ENCODE measurements at regions not wholly inside any gene's neighbourhood (a gene's known extent, or its start where the extent isn't known, plus 50 kb on each side); places are given as distances from the start of the nearest gene placed in this dataset.

DNA sequence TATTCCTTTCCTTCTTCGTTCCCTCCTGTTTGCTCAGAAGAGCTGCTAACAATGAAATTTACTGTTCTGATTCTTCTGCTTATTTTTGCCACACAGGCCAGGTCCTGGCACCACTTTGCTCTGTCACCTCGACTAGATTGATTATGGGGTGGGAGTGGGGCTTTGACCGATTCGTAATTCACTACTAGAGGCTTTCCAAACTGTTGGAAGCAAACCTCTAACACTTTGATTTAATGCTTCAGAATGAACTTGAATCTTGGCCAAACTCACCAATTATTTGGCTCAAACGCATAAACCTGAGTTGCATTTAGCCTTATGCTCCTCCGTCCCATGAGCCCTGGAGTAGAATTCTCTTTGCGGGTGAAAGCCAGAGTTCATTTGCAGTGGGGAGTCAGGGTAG lies 476.2 kb upstream of the FZD8 start:
- DNase-seq, result no peak

- DNase-seq, result no peak
These were observed 475.8 kb upstream of the FZD8 start for GRCh38 chr10:36117890-36118289.

DNA sequence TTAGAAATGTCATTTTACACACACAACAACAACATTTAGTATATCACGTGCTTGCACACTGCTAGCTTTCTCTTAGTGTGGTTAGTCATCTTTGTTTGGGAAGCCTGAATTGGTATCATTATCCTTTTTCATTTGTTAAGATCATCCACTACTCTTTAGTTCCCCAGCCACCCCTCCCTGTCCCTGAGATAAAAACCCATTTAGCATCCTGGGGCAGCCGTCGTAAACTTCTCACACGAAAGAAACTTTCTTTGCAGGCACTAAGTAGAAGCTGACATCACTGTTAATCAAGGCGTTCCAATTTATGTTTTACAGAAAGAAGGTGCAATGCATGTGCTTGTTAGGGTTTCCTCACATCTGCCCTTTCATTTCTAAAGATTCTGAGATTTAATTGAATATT lies 475.1 kb upstream of the FZD8 start:
- DNase-seq, result no peak

DNA sequence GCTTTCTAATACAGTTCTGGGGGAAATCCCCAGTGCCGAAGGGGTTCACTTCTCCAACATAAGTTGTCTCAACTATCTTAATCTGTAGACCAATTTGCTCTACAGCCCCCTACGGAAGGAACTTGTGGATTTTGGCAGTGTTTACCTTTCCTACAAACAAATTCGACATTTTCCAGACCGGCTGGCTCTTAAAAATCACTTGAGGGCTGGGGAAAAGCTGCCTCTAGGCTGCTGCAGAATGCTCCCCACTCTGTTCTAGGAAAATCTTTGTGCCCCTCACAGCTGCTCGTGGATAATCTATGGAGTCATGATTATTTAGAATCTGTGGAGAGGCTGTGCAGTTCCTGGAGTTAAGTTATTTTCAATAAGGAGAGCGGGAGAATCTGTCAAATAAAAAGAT lies 474.6 kb upstream of the FZD8 start:
- no peak for DNase-seq

- DNase-seq, result no peak
These were observed 473.9 kb upstream of the FZD8 start for GRCh38 chr10:36116040-36116439.

DNA sequence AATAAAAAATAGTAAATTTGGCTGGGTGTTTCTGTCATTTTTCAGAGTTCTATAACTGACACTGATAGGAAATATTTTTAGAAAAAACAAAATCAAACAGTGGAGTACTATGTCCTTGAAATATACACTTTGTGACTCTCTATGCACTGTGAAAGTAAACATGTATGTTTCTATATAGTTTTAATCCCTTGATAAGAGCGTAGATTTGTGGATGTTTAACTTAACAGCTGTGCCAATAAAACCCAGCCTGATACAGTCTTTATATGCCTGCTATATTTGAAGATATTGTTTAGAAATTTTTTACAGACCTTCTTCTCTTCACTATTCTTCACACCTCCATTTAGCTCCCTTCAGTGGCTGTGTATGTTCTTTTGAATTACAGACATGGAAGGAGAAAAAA lies 473.3 kb upstream of the FZD8 start:
- no peak for DNase-seq

- no peak for DNase-seq
These were observed 472.8 kb upstream of the FZD8 start for GRCh38 chr10:36114913-36115312.

- DNase-seq, result no peak
These were observed 472.0 kb upstream of the FZD8 start for GRCh38 chr10:36114141-36114540.

- no peak for DNase-seq
These were observed 469.6 kb upstream of the FZD8 start for GRCh38 chr10:36111676-36112075.

DNA sequence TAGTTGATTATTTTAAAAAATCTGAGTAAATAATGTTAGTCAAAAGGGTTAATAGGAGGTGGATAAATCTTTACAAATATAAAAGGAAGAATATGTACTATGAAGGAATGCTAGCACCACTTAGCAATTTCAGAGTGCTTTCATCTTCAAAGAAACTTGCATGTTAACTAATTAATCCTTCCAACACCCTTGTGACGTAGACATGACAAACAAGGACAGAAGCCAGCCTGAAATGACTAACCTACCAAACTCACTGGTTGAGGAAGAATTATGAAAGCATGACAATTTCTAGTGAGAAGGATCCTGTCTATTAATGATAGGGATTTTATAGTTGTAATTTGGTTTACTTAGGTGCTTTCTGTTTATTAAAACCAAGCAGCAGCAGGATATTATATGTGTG lies 468.0 kb upstream of the FZD8 start:
- DNase-seq, result no peak

DNA sequence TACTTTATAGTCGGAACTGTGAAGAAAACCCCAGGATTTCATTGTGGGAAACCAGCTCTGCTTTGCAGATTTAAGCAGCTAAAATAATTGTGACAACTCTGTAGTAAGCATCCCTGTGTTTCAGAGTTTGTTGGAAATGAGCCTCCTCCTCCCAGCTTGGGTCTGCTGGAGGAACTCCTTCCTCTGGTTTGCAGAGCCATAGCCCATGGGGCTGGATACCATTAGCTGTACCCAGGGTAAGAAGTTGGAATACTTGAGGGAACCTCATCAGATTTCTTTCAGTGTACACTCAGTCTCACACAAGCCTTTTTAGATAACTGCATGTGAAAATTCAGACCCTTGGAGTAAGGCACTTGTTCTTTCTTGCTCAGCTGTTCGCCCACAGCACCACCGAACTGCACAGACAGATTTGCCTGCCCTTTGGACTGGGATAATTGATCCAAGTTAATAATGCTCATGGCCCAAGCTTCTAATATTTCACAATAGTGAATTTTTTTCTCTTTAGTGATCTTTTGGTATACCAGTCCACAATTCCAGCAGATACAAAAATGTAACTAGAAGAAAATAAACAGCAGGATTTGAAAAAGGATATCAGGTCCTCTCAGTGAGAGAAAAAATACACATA lies 467.4 kb upstream of the FZD8 start:
- no peak for DNase-seq

GRCh38 chr10:36097696-36098095 lies 455.6 kb upstream of the FZD8 start:
- no peak for DNase-seq

DNA sequence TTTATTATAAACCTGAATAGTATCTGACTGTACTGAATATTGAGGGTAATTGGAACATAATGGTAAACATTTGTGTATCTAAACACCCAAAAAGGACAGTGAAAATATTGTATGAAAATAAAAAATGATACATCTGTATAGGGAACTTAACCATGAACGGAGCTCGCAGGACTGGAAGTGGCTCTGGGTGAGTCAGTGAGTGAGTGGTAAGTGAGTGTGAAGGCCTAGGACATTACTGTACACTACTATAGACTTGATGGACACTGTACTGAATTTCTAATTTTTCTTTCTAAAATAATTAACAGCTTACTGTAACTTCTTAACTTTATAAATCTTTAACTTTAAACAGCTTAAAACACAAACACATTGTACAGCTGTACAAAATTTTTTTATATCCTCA lies 454.5 kb upstream of the FZD8 start:
- no peak for DNase-seq

- no peak for DNase-seq
These were observed 452.0 kb upstream of the FZD8 start for GRCh38 chr10:36094096-36094495.

GRCh38 chr10:36092116-36092515 lies 450.0 kb upstream of the FZD8 start:
- no peak for DNase-seq

DNA sequence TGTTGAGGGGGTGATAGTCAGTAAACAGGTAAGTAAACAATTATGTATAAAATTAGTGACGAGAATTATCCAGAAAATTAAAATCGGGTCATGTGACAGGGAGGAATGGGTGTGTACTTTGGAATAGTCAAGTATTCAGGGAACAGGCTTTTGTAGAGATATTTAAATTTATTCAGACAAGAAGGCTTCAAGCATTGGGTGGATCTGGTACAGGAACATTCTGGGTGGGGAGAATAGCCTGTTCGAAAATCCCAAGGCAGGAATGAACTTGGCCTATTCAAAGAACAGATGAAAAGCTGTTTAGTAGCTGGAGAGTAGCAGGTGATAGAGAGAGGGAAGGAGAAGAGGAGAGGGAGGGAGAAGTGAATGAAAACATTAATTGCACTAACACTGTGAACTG lies 448.9 kb upstream of the FZD8 start:
- DNase-seq, result no peak

GRCh38 chr10:36089790-36090440 lies 447.8 kb upstream of the FZD8 start:
- DNase-seq, result no peak

DNA sequence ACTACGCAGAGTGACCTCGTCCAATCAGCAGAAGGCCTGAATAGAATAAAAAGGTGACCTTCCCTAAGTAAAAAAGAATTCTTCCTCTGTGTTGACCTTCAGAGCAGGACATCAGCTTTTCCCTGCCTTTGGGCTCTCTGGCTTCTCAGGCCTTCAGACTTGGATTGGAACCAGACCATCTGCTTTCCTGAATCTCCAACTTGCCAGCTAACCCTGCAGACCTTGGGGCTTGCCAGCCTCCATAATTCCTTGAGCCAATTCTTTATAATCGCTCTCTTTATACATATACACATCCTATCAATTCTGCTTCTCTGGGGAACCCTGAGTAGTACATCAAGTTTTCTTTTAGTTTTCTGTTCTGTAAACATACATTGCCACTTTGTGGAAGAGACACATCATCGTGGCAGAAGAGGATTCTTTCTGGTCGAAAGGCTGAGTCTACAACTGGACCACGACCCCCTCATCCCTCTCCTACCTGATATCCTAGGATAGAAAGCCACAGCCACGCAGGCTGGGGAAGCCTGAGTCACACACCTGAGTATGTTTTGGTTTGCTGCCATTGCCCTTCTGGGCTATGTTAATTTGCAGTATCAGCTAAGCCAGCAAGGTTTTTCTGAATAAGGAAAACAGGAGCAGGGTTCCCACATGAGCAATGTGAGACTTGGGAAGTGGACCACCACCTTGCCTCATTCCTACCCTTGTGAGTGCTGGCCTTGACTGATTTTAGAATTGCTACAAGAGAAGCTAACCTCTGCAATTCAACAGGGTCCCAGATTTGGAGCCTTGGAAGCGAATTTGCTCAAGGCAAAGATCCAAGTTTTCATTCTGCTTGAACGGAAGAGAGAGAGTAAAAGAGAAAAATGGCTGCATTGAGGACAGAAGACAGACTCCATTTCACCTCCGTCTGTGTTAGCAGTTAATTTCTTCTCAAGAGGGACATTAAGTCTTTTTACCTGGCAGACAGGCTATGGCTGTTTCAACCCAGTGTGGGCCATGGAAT lies 445.2 kb upstream of the FZD8 start:
- no peak for DNase-seq

DNA sequence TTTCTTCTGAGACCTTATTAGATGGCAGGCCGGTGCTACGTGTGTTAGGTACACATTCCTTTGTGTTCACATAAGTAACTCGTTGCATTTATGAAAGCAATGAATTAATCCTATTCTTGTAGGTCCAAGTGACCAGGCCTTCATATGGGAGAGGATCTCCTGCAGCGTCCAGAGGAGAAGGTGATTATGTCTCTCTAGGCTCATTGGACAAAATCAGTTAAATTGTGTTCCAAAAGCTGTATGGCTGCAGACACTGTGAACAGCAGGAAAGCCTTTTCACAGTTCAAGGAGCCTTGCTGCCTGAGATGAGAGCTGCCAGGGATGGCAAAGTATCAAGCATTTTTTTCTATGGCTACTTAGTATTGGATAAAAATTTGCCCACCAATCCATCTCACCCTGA lies 433.1 kb upstream of the FZD8 start:
- no peak for DNase-seq

GRCh38 chr10:36073796-36074345 lies 431.8 kb upstream of the FZD8 start:
- DNase-seq, result no peak

- no peak for DNase-seq
These were observed 426.4 kb upstream of the FZD8 start for GRCh38 chr10:36068542-36068941.

DNA sequence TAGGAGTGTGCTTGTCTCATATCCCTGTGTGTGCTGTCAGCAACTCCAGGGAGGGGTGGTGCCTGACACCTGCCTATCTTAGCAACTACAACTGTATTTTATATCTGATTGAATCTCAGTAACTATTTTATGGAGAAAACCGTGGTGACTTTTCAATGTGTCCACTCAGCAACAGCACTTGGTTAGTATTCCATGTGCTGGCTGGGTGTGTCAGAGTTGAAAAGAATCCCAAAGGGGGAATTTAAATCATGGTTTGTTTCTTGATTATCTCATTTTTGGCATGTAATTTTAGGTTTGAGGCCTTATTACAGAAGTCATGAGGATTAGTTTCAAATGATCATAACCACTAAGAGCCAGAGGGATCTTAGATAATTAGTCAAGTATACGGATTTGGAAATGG lies 425.7 kb upstream of the FZD8 start:
- DNase-seq, result no peak
